ENCODE measurements at regions not wholly inside any gene's neighbourhood (a gene's known extent, or its start where the extent isn't known, plus 50 kb on each side); places are given as distances from the start of the nearest gene placed in this dataset.

DNA sequence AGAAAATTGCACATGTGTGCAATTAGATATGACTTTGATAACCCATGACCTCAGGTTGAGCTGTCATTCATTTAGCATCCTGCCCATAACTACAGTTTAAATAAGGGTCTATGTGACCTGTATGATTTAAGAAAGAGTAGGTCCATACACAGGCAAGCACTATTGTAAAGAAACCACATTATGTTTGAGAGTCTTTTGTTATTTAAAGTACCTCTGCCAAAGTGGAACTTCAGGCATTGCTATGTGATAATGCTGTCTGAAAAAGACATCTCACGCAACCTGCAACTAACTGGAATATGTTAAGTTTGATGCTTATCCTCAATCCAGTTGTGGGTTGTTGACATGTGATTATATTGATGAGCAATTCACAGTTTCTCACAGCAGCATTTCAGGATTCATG is 317.0 kb downstream of the TMEM161B start:
- no peak for DNase-seq (ENCODE audit: low read depth in 2 of 2)

DNA sequence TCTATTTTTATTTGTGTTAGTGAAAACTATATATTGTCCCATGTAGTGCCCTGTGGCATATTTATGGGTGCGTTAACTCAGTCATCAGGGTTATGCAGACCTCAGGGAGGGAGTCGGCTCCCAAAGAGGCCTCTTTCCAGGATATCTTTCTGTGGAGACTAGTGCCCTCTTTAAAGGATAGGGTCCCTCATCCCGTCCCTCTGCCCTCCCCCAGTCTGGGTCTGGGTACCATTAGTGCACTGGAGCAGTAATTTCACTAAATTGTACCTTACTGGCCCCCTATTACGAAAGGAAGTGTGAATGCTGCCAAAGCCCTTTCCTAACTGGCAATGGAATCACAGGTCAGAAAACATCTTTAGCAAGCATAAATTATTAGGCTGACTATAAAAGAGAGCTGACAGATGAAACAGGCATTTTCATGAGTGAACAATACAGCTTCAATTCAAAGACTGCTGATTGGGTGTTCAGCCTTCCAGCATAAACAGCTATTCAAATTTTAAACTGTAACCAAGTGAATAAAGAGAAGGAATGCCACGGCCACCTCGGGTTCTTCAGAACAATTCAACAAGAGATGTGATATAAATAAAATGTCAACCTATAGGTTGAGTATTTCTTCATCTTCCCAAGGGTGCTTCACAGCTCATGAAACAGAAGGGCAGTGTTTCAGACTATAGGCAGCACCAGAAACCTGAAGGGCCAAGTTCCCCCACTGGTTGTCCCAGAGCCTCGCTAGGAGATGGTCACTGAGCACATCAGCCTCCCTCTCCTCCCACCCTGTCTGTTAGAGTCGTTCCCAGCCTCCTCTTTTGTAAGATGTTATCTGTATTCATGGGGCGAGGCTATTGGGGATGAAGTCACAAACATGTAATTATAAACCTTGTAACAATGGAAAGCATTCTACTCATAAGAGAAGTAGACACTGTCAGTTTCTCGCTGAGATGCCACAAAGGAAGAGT is 318.7 kb downstream of the TMEM161B start:
- no peak for DNase-seq (ENCODE audit: low read depth in 2 of 2)

DNA sequence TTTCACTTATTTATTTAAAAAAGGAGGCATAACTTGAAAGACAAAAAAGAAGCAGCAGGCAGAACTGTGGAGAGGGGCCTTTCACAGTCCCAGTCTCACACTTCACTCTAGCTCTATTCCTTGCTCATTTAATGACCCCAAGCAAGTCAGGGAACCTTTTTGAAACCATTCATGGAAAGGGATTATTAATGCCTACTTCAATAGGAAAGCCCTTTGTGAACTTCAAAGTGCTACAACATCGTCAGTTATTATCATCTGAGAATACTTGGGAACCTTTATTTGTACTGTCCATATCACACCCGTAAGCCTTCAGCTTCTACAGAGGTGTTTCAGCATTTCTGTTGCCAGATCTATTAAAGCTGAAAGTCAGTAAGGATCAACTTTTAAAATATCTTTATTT is 320.2 kb downstream of the TMEM161B start:
- no peak for DNase-seq (ENCODE audit: low read depth in 2 of 2)

DNA sequence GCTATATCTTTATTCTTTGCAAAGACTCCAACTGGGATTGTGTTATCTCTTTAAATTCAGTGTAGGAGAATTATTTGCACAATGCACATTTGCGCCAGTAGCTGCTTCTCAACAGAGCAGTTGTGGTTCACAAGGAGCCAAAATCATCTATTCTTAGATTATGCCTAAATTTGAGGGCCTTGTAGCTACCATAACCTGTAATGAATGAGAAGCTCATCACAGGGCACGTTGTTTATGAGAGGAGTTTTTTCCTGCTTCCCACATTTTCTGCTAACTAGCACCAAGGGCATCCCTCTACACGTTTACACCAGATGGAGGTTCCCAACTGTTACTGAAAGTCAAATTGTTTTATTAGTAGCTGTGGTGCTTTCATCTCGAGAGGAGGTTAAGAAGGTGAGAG is 322.4 kb downstream of the TMEM161B start:
- no peak for DNase-seq (ENCODE audit: low read depth in 2 of 2)

DNA sequence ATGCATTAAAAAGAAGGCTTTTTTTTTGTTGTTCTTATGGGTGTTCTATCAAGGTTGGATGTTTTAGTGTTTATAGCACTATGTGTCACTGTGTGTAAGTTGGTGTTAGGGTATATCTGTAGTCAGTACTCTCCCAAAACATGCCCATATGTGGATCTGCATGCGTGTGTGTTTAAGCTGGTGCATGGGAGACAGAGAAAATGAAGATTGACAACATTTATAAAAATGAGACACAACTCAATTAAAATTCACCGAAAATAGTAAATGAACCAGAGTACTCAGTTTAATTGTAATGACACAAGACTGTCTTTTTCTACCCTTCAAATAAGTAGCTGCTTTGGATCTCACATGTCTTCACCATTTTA is 323.4 kb downstream of the TMEM161B start:
- DNase-seq (ENCODE audit: low read depth in 2 of 2): no peak

DNA sequence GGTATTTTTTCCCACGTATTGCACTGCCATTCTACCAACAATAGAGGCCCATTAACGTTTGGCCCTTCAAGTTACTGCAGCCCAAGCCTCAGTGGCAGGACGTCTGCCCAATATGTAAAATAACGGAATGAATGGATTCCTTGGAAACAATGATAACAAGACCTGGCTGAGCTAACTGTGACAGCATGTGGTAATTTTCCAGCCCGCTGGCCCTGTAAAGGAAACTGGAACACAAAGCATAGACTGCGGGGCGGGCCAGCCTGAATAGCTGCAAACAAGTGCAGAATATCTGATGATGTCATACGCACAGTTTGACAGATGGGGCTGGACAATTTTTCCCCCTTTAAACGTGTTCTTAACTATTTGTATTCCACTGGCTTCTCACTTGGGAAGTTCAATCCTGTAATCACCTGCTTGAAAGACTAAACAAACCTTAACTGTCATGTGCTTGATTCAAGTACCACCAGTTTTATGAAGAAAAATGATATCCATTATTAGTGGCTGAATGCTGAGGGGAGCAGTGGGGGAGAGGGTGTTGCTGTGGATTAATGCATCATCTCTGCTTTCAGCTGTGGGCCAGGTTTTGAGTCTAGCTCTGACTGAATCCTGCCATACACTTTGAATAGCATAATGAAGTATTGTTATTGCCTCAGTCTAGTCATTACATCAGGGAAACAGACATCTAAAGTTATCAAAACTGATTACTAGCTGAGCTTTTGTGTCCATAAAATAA is 323.9 kb downstream of the TMEM161B start:
- DNase-seq (ENCODE audit: low read depth in 2 of 2): no peak

DNA sequence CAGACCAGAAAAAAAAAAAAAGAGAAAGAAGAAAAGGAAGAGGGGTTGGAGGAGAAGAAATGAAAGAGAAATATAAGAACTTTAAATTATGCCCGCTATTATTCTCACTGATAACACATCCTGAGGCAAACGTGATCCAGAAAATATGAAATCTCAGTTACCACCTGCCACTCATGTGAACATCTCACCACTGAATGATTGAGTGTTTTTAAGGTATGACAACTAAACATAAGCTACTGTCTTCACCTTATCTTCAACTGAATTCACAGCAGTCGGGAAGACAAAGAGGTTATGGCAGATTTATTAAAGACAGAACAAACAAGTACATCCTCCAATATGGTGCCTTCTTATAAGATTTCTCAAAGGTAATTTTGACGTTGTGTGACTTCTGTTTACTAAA is 327.9 kb downstream of the TMEM161B start:
- DNase-seq (ENCODE audit: low read depth in 2 of 2): no peak

DNA sequence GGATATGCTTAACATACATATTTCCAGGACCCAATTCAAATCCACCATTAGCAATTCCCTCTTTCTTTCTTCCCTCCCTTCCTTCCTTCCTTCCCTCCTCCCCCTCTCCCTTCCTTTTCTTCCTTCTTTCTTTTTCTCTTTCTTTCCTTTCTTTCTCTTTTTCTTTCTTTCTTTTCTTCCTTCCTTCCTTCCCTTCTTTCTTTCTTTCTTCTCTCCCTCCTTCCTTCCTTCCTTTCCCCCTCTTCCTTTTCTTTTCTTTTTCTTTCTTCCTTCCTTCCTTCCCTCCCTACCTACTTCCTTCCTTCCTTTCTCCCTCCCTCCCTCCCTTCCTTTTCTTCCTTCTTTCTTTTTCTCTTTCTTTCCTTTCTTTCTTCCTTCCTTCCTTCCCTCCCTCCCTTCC is 332.0 kb downstream of the TMEM161B start:
- DNase-seq (ENCODE audit: low read depth in 2 of 2): no peak

DNA sequence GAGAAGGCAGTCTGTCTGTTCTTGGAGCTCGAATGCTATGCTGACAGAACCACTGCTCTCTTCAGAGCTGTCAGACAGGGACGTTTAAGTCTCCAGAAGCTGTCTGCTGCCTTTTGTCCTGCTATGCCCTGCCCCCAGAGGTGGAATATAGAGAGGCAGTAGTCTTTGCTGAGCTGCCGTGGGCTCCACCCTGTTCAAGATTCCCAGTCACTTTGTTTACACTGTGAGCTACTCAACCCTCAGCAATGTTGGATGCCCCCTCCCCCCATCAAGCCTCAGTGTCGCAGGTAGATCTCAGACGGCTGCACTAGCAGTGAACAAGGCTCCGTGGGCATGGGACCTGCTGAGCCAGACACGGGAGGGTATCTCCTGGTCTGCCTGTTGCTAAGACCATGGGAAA is 344.2 kb downstream of the TMEM161B start:
- no peak for DNase-seq (ENCODE audit: low read depth in 2 of 2)

DNA sequence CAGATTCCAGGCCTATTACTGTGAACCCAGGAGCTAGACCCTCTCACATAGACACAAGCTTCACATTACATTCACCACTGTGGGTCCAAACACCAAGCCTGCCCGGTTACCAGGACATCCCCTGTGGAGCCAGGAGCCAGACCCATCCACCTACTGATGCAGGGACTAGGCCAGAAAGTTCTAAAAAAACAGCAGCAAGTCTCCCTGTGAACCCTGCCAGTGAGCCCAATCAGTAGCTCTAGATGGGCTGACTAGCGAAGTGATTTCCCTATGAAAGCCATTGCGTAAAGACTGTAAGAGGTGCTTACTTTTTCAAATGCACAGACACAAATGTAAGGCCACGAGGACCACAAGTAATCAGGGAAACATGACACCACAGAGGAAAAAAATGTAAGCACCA is 352.3 kb downstream of the TMEM161B start:
- DNase-seq (ENCODE audit: low read depth in 2 of 2): no peak

DNA sequence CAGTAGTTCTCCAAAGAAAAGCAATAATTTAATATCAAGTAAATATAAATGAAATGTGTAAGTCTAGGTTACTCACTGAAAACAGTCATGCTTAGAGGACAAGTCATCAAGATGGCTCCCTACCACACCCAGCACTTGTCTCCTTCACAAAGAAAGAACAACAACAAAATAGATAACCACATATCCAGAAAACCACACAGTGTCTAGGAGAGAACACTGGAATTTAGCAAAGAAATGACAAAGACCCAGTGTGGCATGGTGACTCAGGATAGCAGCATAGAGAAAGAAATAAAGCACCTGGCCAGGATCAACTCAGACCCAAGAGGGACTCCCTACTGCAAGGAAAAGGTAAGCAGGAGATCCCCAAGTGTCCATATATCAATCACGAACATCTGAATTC is 356.2 kb downstream of the TMEM161B start:
- DNase-seq (ENCODE audit: low read depth in 2 of 2): no peak

DNA sequence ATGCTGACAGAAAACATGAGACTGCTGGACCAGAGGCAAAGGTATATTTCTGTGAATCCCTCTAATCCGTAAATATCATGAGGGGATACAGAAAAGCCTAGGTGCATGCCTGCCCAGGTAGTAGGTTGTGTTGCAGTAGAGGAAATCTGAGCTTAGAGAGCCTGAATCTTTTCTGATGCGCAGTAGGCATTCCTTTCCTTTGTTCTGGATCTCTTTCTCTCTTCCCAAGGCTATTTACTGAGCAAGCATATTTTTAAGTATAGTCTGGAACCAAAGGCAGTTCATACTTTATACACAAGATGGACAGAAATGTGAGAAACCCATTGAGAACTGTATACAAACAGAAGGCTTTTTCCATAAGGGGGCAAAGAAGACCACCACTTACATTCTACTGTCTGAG is 359.3 kb downstream of the TMEM161B start:
- DNase-seq (ENCODE audit: low read depth in 2 of 2): no peak

DNA sequence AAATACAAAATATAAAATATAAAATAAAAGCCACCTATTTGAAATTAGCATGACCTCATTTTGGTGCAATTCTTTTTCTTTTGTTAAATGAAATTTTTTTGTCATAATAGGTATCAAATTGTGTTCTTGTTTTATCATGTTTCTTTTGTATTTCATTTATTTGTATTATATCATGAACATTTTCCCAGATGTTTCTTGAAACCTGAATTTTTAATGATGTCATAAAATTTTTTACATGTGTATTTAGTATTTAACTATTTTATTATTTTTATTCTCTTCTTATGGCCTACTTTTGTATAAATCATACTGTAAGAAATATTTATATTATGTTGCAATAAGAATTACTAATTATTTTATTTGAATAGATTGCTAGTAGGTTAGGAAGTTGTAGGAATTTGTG is 361.7 kb downstream of the TMEM161B start:
- no peak for DNase-seq (ENCODE audit: low read depth in 2 of 2)

DNA sequence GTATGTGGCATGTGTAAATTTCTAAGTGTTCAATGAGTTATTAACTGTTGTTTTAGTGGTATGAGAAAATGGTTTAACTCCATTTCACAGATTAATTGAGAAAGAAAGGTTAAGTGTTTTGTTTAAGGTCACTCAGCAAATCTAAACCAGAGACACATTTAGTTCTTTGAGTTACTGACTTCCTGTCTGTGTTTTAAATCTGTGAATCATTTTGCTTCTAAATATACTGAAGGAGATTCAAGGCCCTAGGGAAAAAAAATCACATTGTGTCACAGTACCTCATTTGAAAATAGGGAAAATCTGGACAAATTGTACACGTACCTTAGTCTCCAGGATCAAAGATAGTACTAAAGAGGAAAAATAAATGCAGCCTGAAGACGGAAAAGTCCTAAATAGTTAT is 368.2 kb downstream of the TMEM161B start:
- DNase-seq (ENCODE audit: low read depth in 2 of 2): no peak

DNA sequence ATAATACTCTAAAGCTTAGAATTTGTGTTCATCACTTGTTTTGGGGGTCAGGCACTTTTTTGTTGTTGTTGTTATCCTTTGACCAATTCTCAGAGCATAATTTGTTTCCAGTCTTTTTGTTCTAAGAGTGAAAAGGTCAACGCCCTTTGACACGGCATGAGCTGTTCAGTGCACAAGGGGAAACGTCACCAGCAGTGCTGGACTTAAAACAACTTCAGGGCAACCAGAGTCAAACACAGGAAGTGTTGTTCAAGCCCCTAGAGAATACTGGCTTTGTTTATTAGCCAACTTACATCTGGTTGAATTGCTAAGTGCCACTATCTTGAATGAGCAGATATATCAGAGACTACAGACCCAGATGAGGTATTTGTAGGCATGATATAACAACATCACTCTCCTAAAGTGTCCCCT is 368.9 kb downstream of the TMEM161B start:
- DNase-seq (ENCODE audit: low read depth in 2 of 2): no peak

DNA sequence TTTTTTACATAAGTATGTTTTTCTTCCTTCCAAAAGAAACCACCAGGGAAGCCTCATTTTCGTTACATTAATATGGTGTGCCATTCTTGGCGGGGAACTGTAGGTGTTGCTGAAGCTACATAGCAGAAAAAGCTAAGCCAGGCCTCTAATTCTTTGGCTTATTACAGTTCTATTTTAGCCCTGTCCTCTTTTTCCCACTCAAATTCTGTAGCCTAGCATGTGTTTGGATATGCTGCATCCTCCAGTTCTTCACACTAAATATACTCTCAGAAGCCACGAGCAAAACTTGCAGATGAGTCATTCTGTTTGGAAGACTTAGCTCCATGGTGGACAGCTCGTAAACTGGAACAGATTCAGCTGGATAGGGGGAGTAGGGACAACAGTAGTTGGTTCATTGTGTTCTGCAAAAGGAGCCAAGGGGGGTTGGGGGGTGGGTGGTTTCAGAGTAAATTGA is 369.4 kb downstream of the TMEM161B start:
- DNase-seq (ENCODE audit: low read depth in 2 of 2): no peak

DNA sequence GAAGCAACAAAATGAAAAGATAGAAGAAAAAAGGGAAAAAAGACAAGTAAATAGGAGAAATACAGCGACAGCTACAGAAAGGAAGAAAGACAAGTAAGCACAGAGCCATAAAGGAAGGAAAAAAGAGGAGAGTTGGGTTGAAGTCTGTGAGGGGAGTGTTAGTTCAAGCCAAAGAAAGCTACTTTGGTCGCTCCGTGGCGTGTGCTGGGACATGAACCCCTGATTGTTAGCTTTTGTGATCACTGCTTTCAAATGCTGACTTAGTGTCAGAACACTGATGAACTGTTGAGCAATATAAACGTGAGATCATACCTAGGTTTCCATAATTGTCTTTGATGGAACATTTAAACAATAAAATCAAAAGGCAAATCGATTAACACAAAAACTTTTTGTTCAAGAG is 370.1 kb downstream of the TMEM161B start:
- DNase-seq (ENCODE audit: low read depth in 2 of 2): no peak

DNA sequence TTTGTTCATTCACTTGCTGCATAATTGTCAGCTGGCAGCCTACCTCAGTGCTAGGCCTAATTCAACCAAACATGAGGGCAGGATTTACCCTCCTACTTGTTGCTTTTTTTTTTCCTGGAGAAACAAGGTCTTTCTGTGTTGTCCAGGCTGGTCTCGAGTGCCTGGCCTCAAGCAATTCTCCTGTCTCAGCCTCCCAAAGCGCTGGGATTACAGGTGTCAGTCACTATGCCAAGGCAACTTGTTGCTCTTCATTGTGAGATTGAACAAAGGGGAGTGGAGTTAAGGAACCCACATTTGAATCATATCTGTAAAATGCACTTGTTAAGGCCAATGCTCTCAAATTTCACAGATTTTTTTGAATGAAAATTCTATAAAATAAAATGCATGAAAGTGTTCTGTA is 380.5 kb downstream of the TMEM161B start:
- DNase-seq (ENCODE audit: low read depth in 2 of 2): no peak

DNA sequence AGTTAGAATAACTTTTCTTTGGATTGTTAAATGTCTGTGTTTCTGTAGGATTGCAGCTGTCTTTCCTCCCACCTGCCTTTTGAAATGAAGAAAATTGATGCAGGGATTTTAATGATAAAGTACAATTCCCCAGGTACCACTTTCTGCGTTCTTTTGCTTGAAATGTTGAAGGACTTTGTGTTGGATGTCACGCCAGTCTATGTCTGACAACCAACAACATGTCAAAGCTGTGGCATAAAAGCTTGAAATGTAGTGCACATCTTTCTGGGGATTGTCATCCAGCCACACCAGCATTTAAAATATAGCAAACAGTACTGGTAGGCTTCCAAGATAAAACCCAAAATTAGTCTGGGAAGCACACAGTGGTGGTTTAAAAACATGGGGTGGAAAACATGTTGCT is 381.4 kb downstream of the TMEM161B start:
- no peak for DNase-seq (ENCODE audit: low read depth in 2 of 2)

DNA sequence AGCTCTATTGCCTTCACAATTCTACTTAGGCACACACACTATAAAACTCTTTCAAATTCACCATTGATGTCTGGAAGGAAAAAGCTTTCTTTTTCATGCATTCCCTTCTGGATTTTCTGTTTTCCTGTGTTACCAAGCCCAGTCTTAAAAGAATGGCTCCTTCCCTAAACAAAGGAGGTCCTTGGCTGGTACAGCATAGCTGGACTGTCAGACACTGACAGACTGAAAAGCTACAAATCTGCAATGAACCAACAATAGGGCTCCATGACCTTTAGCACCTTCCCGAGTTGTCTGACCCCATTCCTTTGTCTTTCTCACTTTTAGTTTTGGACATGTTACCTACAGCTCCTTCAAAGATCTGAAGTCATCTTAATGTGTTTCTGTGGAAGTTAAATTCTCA is 382.5 kb downstream of the TMEM161B start:
- no peak for DNase-seq (ENCODE audit: low read depth in 2 of 2)

DNA sequence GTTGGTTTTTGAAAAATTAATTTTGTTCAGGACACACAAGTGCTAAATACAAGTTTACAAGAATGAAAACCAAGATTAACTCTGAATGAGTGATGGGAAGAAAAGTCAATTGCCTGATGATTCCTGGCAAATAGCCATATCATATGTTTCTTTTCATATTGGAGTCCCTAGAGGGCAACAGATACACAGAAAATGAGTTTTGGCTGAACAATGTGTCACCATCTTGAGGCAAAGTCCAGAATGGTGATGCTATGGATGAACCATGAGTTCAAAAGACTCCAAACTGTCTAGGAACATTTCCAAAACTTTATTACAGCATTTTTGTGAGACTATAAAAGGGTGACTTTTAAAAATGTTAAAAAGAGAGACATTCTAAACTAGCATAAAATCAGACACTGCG is 382.9 kb downstream of the TMEM161B start:
- DNase-seq (ENCODE audit: low read depth in 2 of 2): no peak

DNA sequence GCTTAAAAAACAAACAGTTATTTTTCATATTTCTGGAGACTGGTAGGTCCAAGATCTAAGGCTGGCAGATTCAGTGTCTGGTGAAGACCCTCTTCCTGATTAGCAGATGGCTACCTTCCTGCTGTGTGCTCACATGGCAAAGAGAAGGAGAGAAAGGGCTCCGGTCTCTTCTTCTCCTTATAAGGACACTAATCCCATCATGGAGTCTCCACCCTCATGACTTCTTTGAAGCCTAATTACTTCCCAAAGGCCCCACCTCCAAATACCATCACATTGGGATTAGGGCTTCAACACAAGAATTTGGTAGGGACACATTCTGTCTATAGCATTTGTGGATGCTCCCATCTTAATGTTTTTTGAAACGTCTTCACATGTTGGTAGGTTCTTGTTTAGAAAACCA is 391.1 kb downstream of the TMEM161B start:
- DNase-seq (ENCODE audit: low read depth in 2 of 2): no peak

DNA sequence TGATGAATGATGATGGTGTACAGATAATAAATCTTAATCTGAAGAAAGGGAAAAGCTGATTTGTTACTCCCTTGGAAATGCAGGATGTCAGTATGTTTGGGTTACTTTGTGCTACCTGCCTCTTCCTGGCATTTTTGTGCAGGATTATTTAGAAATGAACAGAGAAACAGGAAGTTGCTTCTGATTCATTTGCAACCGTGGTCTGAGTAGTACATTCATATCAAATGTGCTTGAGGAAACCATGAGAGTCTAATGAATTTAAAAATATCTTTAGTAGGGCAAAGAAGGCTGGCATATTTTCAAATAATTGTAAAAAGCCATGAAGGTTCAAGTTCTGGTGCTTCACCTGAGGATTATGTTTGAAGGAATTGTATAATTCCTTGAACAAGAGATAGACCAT is 391.6 kb downstream of the TMEM161B start:
- no peak for DNase-seq (ENCODE audit: low read depth in 2 of 2)
